DMS114 treated with DMSO at 0.1 percent for 48 hours (cell line): ENCODE measurements at regions not wholly inside any gene's neighbourhood (a gene's known extent, or its start where the extent isn't known, plus 50 kb on each side); places are given as distances from the start of the nearest gene placed in this dataset.
"Not testable (repeated sequence)": the region's sequence is repeated elsewhere in the genome, so short reads cannot be mapped to it uniquely, and the experiment has no call there.

ENCODE experiments used
- DNase-seq: peaks from one replicate; lab custom pipeline; 2025; ENCODE audit not compliant: unreplicated experiment; lab: John Stamatoyannopoulos, UW

- not testable (repeated sequence) for DNase-seq
Measured at GRCh38 chr22:22296047-22296446, 51.5 kb downstream of the VPREB1 start.

- not testable (repeated sequence) for DNase-seq
Measured at GRCh38 chr22:22297159-22297793, 52.7 kb downstream of the VPREB1 start.

GRCh38 chr22:22297794-22298653 lies 53.4 kb downstream of the VPREB1 start:
- DNase-seq: peak; percentile 32

GRCh38 chr22:22298654-22299009 lies 54.0 kb downstream of the VPREB1 start:
- not testable (repeated sequence) for DNase-seq

- DNase-seq: not testable (repeated sequence)
Measured at GRCh38 chr22:22300511-22300910, 55.9 kb downstream of the VPREB1 start.

GRCh38 chr22:22300946-22301345 lies 56.4 kb downstream of the VPREB1 start:
- not testable (repeated sequence) for DNase-seq

- DNase-seq: no peak
Measured at GRCh38 chr22:22316589-22316988, 72.0 kb downstream of the VPREB1 start.

GRCh38 chr22:22318723-22319465 lies 74.3 kb downstream of the VPREB1 start:
- no peak for DNase-seq

GRCh38 chr22:22321743-22322611 lies 77.4 kb downstream of the VPREB1 start:
- DNase-seq: peak; percentile 50

GRCh38 chr22:22322792-22323191 lies 78.2 kb downstream of the VPREB1 start:
- DNase-seq: no peak

GRCh38 chr22:22327723-22328122 lies 83.1 kb downstream of the VPREB1 start:
- DNase-seq: no peak

- DNase-seq: no peak
Measured at GRCh38 chr22:22329792-22330191, 85.2 kb downstream of the VPREB1 start.

GRCh38 chr22:22335640-22336039 lies 91.1 kb downstream of the VPREB1 start:
- not testable (repeated sequence) for DNase-seq

GRCh38 chr22:22336333-22336732 lies 91.7 kb downstream of the VPREB1 start:
- DNase-seq: not testable (repeated sequence)

- not testable (repeated sequence) for DNase-seq
Measured at GRCh38 chr22:22338778-22339177, 94.2 kb downstream of the VPREB1 start.

GRCh38 chr22:22341736-22342135 lies 97.2 kb downstream of the VPREB1 start:
- no peak for DNase-seq

GRCh38 chr22:22342697-22343580 lies 98.4 kb downstream of the VPREB1 start:
- DNase-seq: no peak

GRCh38 chr22:22343581-22344296 lies 99.2 kb downstream of the VPREB1 start:
- no peak for DNase-seq

GRCh38 chr22:22344430-22344829 lies 99.8 kb downstream of the VPREB1 start:
- no peak for DNase-seq
